Gastroesophageal sphincter (tissue), 4 donors: ENCODE measurements at regions not wholly inside any gene's neighbourhood (a gene's known extent, or its start where the extent isn't known, plus 50 kb on each side); places are given as distances from the start of the nearest gene placed in this dataset.
A peak's percentile ranks its signal among the peaks of the same experiment; 100 is the strongest.

ENCODE experiments used
- ATAC-seq: fragments of 150-250 bp; one replicate; pipeline ENCODE4 v1.9.1; 2016; ENCODE audit warnings: mild to moderate bottlenecking, moderate library complexity
- H3K27ac ChIP-seq, 4 donors: fragments of 200-600 bp; sonication (generic) in 3 of 4; 1 replicate in 3 of 4; 2 replicates in 1 of 4; pipeline ENCODE4 v1.5.1; 2016 to 2019
- H3K27me3 ChIP-seq: fragments of 200-600 bp; sonication (generic); one replicate; pipeline ENCODE4 v1.5.1; 2019
- H3K36me3 ChIP-seq, 2 donors: fragments of 200-600 bp; sonication (generic); one replicate each; pipeline ENCODE4 v1.5.1; 2019; ENCODE audit warnings: control low read depth in 1 of 2
- H3K4me1 ChIP-seq, 3 donors: fragments of 200-600 bp; sonication (generic); 1 replicate in 2 of 3; 2 replicates in 1 of 3; pipeline ENCODE4 v1.5.1; 2016 to 2019; ENCODE audit warnings: control low read depth in 2 of 3
- H3K4me3 ChIP-seq, 2 donors: fragments of 200-600 bp; sonication (generic); one replicate each; pipeline ENCODE4 v1.5.1; 2019; ENCODE audit warnings: mild to moderate bottlenecking in 1 of 2, moderate library complexity in 1 of 2
- H3K9me3 ChIP-seq, 3 donors: fragments of 200-600 bp; sonication (generic); one replicate each; pipeline ENCODE4 v1.5.1; 2017 to 2019; ENCODE audit warnings: control low read depth in 2 of 3
- CTCF ChIP-seq, 4 experiments: fragments of 200-600 bp in 2 of 4; fragments of 450-650 bp in 2 of 4; sonication (generic) in 1 of 4; IDR thresholded peaks; one replicate each; pipeline ENCODE4 v1.5.1; 2017 to 2019; ENCODE audit warnings: antibody characterized with exemption in 4 of 4, mild to moderate bottlenecking in 2 of 4, moderate library complexity in 2 of 4
- EP300 ChIP-seq: sonication (generic); formaldehyde crosslinking; IDR thresholded peaks from one replicate; pipeline ENCODE4 v1.6.1; 2017; ENCODE audit warnings: antibody characterized with exemption, mild to moderate bottlenecking
- POLR2A ChIP-seq, 2 donors: fragments of 450-650 bp; IDR thresholded peaks; one replicate each; pipeline ENCODE4 v1.6.1; 2017; ENCODE audit warnings: antibody characterized with exemption in 2 of 2, mild to moderate bottlenecking in 2 of 2, moderate library complexity in 1 of 2
- POLR2AphosphoS5 ChIP-seq: sonication (generic); formaldehyde crosslinking; IDR thresholded peaks from one replicate; pipeline ENCODE4 v1.6.1; 2017; ENCODE audit warnings: antibody characterized with exemption
- WGBS, 2 donors: methylation state at CpG; one replicate each; pipeline ENCODE4 v1.1.5; 2018; ENCODE audit warnings: low coverage in 1 of 2; 5-methylcytosine and 5-hydroxymethylcytosine counted together

DNA sequence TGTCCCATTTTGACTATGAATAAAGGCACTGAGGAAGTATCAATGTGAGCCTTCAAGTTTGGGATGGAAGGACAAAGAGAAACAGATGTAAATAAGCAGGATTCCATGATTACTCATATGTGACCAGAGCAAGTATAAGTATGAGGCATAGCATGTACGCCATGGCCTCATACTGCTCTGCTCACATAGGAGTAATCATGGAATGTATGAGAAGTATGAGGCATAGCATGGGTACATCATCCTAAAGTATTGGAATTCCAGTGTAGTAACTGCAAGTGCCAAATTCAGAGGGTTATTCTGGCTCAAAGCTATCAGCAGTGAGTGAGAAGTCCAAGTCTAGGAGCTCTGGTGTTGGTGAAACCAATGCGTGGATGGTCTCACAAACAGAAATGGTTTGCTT lies 81.2 kb upstream of the WDR72 start:
- no peaks in the 10 kb centered on the region for H3K9me3 ChIP-seq
- no peak overlapping the region for H3K27ac ChIP-seq
- H3K4me1 ChIP-seq: peaks cover 0 to 9% (median 0%) of the 10 kb centered on the region in 3 donors
- ATAC-seq: no peak
- TF ChIP-seq POLR2A (IDR thresholded peaks at IDR 0.05) (no peak), EP300 (no peak), POLR2AphosphoS5 (no peak), CTCF (IDR thresholded peaks at IDR 0.05) (no peak)
- H3K36me3 ChIP-seq: no peaks in the 10 kb centered on the region
- 100% methylated on average over 2 of the region's 2 CpGs for WGBS, 2 donors
- H3K4me3 ChIP-seq: no peak overlapping the region
- no peaks in the 10 kb centered on the region for H3K27me3 ChIP-seq

DNA sequence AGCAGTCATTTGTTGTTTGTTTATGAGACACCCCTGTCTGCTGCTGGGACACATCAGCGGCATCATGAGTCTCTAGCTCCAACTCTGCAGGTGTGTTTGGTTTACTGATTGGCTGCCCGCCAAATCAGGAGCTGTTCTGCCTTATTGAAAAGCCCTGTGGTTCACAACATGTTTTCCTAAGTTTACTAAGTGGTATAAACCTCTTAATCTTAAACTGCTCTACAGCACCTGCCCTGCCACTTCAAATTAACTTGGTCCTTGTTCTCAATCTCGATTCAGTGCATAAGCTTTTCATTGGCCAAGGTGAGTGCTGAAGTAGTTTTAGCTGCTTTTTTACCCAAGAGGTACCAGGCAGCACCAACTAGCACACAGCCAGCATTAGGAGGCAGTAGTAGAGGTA lies 77.8 kb upstream of the WDR72 start:
- Histone ChIP-seq H3K4me1 (peaks cover 5 to 32% (median 6%) of the 10 kb centered on the region in 3 donors), H3K36me3 (no peaks in the 10 kb centered on the region), H3K9me3 (no peaks in the 10 kb centered on the region), H3K4me3 (no peak overlapping the region), H3K27me3 (no peaks in the 10 kb centered on the region), H3K27ac (no peak overlapping the region)
- WGBS, 2 donors: 53 to 70% methylated on average over 2 to 3 of the region's 3 CpGs
- ATAC-seq: no peak
- TF ChIP-seq POLR2AphosphoS5 (no peak), POLR2A (IDR thresholded peaks at IDR 0.05) (no peak), EP300 (no peak), CTCF (IDR thresholded peaks at IDR 0.05) (no peak)

GRCh38 chr15:53836618-53837017 lies 77.2 kb upstream of the WDR72 start:
- Histone ChIP-seq H3K4me3 (no peak overlapping the region), H3K27ac (no peak overlapping the region), H3K36me3 (no peaks in the 10 kb centered on the region), H3K27me3 (no peaks in the 10 kb centered on the region), H3K9me3 (no peaks in the 10 kb centered on the region), H3K4me1 (peaks cover 5 to 37% (median 6%) of the 10 kb centered on the region in 3 donors)
- no peak for TF ChIP-seq POLR2AphosphoS5
- no peak for TF ChIP-seq CTCF (IDR thresholded peaks at IDR 0.05)
- no peak for TF ChIP-seq EP300
- no peak for TF ChIP-seq POLR2A (IDR thresholded peaks at IDR 0.05)
- 41 to 42% methylated on average over 4 of the region's 4 CpGs for WGBS, 2 donors
- ATAC-seq: no peak

GRCh38 chr15:53835309-53835708 lies 75.8 kb upstream of the WDR72 start:
- H3K27ac ChIP-seq: no peak overlapping the region
- peaks cover 5 to 37% (median 6%) of the 10 kb centered on the region in 3 donors for H3K4me1 ChIP-seq
- no peak for TF ChIP-seq EP300
- no peak for TF ChIP-seq CTCF (IDR thresholded peaks at IDR 0.05)
- no peak for ATAC-seq
- 69 to 90% methylated on average over 2 of the region's 2 CpGs for WGBS, 2 donors
- no peak overlapping the region for H3K4me3 ChIP-seq
- no peaks in the 10 kb centered on the region for H3K9me3 ChIP-seq
- H3K36me3 ChIP-seq: no peaks in the 10 kb centered on the region
- no peaks in the 10 kb centered on the region for H3K27me3 ChIP-seq

GRCh38 chr15:53834214-53834613 lies 74.8 kb upstream of the WDR72 start:
- 34 to 46% methylated on average over 2 of the region's 2 CpGs for WGBS, 2 donors
- Histone ChIP-seq H3K4me1 (peaks cover 5 to 37% (median 6%) of the 10 kb centered on the region in 3 donors), H3K4me3 (no peak overlapping the region), H3K36me3 (no peaks in the 10 kb centered on the region), H3K27ac (peak overlapping the region in 1 of 4 donors; percentile 26), H3K9me3 (no peaks in the 10 kb centered on the region), H3K27me3 (no peaks in the 10 kb centered on the region)
- TF ChIP-seq EP300 (no peak), CTCF (IDR thresholded peaks at IDR 0.05) (no peak), POLR2AphosphoS5 (no peak), POLR2A (IDR thresholded peaks at IDR 0.05) (no peak)
- ATAC-seq: no peak
